ENCODE measurements at regions not wholly inside any gene's neighbourhood (a gene's known extent, or its start where the extent isn't known, plus 50 kb on each side); places are given as distances from the start of the nearest gene placed in this dataset.
"Not testable (repeated sequence)": the region's sequence is repeated elsewhere in the genome, so short reads cannot be mapped to it uniquely, and the experiment has no call there.

DNA sequence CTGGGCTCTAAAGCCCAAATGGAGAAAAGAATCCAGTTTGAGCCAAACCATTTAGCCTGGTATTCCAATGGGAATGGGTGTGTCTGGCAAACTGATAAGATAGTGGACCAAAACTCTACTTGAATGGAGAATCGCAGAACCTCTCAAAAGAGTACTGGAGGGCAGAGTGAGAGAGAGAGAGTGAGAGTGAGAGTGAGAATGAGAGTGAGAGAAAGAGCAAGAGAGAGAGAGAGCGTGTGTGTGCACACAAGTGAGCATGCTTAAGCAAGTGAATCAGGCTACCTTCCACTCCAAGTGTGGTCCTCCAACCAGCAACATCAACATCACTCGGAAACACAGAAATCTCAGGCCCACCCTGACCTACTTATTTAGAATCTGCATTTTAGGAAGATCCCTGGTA lies 58.8 kb downstream of the UQCRFS1 start:
- no peak for DNase-seq (ENCODE audit: low read depth in 1 of 2, low spot score in 1 of 2)

DNA sequence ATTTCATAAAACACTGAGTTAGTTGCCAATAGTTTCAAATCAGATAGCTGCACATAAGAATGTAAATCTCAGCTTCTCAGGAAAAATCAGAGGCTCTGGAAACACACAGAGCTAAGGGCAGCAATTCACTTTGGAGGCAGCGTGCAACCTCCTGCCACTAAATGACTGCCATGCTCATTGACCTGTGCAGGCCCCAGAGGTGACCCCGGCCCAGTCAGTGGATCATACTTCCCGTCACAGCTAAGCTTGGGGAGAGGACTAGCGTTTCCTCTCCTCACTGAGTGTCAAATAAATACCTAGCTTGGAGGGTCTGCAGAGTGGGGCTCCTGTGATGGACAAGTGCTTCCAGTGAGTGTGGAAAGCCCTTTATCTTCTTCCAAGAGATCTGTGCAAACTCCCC lies 67.2 kb downstream of the UQCRFS1 start:
- DNase-seq (ENCODE audit: low read depth in 1 of 2, low spot score in 1 of 2) = no peak

DNA sequence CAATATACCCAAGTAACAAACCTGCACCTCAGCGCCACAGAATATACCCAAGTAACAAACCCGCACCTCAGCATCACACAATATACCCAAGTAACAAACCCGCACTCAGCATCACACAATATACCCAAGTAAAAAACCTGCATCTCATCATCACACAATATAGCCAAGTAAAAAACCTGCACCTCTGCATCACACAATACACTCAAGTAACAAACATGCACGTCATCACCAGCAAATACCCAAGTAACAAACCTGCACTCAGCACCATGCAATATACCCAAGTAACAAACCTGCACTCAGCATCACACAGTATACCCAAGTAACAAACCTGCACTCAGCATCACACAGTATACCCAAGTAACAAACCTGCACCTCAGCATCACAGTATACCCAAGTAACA lies 69.8 kb downstream of the UQCRFS1 start:
- DNase-seq (ENCODE audit: low read depth in 1 of 2, low spot score in 1 of 2) = no peak

DNA sequence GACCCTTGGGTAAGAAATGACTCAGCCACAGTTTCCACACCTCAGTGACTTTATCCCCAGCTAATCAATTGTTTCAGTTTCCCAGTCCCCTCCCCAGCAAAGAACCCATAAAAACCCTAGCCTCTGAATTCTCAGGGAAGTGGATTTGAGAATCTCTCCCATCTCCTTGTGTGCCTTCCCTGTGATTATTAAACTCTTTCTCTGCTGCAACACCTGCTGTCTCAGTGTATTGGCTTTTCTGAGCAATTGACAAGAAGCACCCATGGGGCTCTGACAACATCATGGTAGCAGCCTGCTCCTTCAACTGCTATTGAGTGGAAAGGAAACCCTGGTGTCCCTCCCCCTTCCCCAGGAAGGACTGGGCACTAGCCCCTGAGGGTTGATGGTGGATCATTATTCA lies 73.7 kb downstream of the UQCRFS1 start:
- no peak for DNase-seq (ENCODE audit: low read depth in 1 of 2, low spot score in 1 of 2)

DNA sequence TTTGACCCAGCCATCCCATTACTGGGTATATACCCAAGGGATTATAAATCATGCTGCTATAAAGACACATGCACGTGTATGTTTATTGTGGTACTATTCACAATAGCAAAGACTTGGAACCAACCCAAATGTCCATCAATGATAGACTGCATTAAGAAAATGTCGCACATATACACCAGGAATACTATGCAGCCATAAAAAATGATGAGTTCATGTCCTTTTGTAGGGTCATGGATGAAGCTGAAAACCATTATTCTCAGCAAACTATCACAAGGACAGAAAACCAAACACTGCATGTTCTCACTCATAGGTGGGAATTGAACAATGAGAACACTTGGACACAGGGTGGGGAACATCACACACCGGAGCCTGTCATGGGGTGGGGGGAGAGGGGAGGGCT lies 74.7 kb downstream of the UQCRFS1 start:
- DNase-seq (ENCODE audit: low read depth in 1 of 2, low spot score in 1 of 2) = not testable (repeated sequence)

DNA sequence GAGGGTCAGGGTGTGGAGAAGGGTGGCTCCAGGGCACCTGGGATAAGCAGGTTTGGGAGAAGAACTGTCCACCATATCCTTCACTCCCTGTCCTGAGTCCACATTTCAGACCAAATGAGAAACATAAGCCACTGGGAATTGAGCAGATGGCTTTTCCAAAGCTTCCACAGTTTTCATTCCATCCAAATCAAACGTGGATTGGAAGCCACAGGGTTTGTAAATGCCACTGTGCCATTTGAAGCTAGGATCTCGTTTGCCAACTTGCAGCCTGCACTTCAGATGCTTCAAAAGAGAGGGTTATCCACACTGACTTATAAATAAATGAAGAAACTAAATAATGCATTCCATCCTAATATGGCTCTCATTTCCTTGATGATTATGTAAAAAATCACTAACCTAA lies 81.5 kb downstream of the UQCRFS1 start:
- DNase-seq (ENCODE audit: low read depth in 1 of 2, low spot score in 1 of 2) = no peak

DNA sequence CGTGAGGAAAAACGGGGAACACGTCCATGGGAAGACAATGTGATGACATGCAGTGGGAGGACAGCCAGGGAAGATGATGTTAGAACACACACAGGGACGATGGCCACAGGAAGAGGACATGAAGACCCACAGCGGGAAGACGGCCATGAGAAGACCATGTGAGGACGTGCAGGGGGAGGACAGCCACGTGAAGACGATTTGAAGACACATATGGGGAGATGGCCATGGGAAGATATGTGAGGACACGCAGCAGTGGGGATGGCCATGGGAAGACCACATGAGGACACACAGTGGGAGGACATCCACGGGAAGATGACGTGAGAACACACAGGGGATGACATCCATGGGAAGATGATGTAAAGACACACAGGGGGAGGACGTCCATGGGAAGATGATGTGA lies 83.8 kb downstream of the UQCRFS1 start:
- no peak for DNase-seq (ENCODE audit: low read depth in 1 of 2, low spot score in 1 of 2)

DNA sequence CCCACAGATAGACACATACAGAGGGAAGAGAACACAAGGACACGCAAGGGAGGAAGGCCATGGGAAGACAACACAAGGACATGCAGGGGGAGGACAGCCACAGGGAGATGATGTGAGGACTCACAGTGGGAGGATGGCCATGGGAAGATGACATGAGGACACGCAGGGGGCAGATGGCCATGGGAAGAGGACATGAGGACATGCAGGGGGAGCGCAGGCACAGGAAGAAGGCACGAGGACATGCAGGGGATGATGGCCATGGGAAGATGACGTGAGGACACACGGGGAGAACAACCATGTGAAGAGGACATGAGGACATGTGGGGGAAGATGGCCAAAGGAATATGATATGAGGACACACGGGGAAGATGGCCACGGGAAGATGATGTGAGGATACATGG lies 84.7 kb downstream of the UQCRFS1 start:
- DNase-seq (ENCODE audit: low read depth in 1 of 2, low spot score in 1 of 2) = no peak

DNA sequence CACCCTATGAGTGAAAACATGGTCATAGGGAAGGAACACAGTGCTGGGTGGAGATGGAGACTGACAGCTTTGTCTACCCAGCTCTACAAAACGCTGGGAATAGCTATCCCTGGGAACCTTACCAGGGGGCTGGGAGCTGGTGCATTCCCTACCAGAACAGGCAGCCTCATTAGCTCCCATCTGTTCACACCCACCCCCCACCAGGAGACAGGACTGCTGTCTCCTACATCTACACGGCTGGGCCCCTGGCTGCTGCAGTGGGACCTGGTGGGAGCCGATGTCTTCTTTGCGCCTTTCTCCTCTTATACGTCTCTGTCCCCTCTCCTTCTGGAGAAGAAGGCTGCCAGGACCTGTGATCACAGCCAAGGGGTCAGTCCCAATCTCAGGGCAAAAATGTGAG lies 90.8 kb downstream of the UQCRFS1 start:
- no peak for DNase-seq (ENCODE audit: low read depth in 1 of 2, low spot score in 1 of 2)

DNA sequence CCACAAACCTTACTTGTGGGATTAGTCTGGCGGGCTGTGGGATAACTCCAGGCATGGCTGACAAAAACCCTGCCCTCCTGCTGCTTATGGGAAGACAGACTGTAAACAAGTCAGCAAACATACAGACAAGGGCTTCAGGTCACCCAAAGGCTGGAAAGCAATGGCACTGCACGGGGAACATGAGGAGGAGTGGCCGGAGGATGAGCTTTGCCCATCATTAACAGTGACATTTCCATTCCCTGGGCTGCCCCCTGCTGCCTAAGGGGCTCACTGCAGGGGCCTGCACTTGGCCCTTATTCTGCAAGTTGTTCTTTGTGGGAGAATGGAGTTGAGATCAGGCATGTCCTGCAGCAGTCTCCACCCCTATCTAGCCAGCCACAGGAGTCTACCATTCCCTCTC lies 91.3 kb downstream of the UQCRFS1 start:
- DNase-seq (ENCODE audit: low read depth in 1 of 2, low spot score in 1 of 2) = no peak

DNA sequence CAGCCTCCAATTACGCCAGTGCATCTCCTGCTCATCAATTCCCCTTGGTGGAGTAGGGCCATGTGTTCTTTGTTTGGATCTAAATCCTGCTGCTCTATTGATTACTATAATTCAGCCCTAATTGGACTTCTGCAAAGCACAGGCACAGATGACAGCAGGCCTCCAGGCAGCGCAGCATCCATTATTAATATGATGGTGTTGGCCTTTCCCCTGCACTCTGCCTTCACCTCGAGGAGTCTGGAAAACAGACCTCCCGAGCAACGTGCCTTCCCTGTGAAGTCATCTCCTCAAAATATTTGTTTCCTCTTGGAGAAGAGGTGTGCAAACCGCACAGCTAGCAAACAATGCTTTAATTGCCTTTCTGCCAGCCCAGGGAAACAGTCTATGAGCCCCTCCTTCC lies 92.5 kb downstream of the UQCRFS1 start:
- no peak for DNase-seq (ENCODE audit: low read depth in 1 of 2, low spot score in 1 of 2)

DNA sequence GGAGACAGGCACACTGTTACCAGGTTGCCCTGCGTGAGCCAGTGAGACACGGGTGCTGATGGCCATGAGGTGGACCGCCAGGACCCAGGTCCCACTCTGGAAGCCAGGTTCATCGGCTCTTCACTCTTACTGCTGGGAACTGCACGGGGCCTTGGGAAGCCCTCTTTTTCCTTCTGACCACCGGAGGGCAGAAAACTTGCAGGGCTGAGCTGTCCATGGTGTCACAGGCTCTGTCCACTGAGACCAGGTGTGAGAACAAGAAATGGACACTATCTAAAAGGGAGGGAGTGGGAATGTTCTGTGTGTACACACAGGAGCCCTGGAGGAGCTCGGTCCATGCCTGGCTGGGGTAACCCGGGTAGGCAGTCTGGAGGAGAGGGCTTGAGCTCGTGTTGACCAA lies 93.4 kb downstream of the UQCRFS1 start:
- no peak for DNase-seq (ENCODE audit: low read depth in 1 of 2, low spot score in 1 of 2)

DNA sequence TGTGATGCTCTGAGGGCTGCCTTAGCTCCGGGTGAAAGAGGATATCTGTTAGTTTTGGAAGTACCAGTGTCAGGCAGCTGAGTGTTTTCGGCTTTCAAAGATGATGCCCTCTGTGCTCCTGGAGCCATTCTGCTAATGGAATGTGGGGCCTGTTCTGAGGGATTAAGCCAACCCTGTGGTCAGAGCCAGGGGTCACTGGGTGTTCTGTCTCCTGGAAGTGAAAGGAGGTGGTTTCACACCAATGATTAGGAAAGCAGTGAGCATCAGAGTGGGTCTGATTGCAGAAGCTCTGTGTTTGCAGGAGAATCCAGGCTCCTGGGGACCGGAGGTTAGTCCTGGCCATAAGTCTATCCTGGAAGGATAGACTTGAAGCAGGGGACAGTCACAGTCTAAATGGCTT lies 94.6 kb downstream of the UQCRFS1 start:
- no peak for DNase-seq (ENCODE audit: low read depth in 1 of 2, low spot score in 1 of 2)

DNA sequence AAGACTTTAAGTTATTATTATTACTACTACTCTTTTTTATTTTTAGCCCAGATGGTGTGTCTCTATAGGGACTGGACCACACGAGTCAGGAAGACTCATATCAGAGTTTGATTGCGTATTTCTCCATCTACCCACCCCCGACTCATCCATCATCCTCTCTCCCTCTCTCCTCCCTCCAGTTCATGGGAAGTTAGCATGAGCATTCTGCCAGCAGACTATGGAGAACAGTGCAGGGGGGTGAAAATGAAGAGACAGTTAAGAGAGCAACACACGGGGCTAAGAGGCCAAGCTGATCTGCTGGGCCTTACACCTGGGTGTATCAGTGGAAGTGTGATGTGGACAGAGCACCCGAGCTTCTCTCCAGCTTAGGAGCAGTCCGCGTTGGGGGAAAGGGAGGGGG lies 95.0 kb downstream of the UQCRFS1 start:
- no peak for DNase-seq (ENCODE audit: low read depth in 1 of 2, low spot score in 1 of 2)

DNA sequence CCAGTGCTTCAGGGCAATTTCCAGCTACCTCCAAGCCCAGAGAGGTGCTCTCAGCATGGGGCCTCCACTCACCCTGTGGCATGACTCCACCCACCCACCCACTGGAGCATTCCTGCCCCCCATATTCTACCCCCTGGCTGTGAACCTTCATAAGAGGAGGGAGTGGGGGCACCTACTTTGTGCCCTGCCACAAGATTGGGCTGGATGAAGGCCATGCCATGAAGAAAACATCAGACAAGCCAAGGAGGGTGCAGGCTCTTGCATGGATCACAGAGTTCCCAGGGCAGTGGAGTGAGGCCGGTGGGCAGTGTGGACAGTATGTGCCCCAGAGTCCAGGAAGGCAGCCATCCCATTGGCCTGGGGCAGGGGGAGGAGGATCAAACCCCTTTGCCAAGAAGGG lies 97.8 kb downstream of the UQCRFS1 start:
- no peak for DNase-seq (ENCODE audit: low read depth in 1 of 2, low spot score in 1 of 2)

DNA sequence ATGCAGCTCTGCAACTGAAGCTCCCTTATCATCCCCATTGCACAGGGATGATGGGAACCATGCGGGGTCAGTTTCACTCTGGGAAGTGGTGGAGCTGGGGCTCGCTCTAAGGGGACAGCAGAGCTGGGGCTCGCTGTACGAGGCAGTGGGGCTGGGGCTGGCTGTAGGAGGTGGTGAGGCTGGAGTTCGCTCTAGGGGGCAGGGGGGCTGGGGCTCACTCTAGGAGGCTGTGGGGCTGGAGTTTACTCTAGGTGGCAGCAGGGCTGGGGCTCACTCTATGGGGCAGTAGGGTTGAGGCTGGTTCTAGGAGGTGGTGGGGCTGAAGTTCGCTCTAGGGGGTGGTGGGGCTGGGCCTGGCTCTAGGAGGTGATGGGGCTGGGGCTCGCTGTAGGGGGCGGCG lies 99.1 kb downstream of the UQCRFS1 start:
- no peak for DNase-seq (ENCODE audit: low read depth in 1 of 2, low spot score in 1 of 2)

DNA sequence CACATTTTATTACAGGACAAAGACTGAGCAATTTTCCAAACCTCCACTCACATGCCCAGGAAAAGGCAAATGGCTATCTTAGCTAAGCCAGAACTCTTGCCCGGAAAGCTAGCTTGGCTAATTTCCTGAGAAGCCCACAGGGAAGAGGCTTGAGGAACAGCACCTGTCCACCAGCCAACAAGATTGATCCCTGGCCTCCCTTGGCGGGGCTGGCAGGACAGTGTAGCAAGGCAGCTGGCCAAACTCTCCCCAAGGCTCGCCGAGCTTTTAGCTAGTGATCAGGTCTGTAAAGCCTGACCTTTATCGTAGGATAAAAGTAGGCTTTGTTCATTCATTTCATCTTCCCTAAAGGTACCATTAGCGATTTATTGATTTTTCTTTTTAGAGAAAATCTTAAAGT lies 101.4 kb downstream of the UQCRFS1 start:
- no peak for DNase-seq (ENCODE audit: low read depth in 1 of 2, low spot score in 1 of 2)

DNA sequence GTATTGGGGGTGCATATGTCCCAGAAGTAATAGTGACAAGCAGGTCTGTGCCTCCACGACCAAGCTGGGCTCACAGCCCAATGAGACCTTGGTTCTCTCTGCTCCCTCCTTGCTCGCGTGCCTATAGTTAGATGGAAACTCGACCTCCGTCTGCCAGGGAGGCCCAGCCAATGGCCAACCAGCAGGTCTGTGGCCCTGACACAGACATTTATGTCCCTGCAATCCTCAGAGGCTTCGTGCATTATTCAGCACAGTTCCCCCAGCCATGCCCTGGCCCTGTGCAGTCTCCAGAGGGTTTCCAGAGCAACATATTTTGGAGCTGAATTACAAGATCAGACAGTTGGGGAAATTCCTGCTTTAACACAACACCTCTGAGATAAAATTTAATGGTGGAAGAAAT lies 105.1 kb downstream of the UQCRFS1 start:
- no peak for DNase-seq (ENCODE audit: low read depth in 1 of 2, low spot score in 1 of 2)

DNA sequence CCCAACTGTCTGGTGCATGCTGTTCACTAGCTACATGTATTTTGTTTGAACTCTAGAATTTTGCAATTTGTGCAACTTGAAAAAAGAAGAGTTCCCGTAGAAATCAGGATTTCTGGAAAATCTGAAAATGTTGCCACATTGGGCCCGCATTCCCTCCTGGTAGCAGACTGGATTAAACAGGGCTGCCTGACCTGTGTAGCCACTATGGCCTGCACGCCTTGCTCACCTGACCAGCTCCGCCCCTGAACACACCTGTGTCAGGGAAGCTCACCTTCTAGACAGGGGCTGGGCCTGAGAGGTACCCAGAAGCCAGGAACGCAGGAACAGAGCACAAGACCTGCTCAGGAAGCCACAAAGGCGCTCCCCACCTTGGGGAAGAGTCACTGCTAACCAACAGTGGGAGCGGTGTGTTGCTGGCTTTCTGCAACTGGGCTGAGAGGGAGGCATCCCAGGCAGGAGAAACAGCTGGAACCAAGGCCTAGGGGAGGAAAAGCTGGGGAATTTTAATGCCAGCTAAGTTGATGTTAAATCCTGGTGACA lies 106.5 kb downstream of the UQCRFS1 start:
- DNase-seq (ENCODE audit: low read depth in 1 of 2, low spot score in 1 of 2) = no peak

DNA sequence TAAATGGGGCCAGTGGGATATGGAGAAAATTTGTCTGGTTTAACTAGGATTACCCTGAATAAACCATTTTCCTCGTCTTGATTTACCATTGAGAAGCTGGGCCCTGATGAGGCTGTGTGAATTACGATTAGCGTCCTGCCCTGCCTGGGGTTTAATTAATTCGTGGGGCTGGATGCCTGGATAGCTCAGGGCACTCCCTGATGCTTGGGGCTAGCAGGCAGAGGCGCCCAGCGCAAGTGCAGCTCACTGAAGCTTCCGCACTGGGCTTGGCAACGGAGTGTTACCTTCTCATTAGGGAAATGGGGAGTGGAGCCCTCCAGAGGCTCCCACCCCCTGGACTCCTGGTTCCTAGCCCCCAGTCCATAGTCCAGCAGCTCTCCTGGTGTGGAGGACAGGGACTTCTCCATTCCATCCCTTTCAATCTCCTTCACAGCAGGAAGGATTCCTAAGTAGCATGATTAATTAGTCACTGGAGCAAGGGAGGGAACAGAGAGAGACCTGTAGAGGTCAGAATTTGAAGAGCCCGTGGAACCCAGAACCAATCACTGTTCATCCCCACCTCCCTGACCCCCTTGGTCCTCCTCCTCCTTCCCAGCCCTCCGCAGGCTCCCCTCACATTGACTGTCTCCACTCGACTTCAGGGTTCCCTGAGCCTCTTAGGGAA lies 107.2 kb downstream of the UQCRFS1 start:
- DNase-seq (ENCODE audit: low read depth in 1 of 2, low spot score in 1 of 2) = no peak

DNA sequence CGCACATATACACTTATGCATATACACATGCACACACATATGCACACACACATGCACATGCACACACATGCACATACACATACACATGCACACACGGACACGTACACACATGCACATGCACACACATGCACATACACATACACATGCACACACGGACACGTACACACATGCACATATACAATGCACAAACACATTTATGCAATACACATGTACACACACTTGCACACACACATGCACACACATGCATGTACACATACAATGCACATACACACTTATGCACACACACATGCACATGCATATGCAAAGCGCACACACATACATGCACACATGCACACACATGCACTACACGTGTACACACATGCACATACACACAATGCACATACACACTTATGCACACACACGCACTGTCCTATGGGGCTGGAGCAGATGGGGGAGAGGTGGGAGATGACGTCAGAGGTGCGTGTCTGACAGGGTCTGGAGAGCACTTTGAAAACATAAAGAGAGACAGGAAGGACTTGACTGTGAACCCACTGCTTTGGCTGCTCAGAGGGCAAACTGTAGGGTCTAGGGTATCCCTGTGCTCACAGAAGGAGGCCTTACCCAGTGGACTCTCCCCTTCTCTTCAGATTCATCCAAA lies 108.2 kb downstream of the UQCRFS1 start:
- DNase-seq (ENCODE audit: low read depth in 1 of 2, low spot score in 1 of 2) = no peak

DNA sequence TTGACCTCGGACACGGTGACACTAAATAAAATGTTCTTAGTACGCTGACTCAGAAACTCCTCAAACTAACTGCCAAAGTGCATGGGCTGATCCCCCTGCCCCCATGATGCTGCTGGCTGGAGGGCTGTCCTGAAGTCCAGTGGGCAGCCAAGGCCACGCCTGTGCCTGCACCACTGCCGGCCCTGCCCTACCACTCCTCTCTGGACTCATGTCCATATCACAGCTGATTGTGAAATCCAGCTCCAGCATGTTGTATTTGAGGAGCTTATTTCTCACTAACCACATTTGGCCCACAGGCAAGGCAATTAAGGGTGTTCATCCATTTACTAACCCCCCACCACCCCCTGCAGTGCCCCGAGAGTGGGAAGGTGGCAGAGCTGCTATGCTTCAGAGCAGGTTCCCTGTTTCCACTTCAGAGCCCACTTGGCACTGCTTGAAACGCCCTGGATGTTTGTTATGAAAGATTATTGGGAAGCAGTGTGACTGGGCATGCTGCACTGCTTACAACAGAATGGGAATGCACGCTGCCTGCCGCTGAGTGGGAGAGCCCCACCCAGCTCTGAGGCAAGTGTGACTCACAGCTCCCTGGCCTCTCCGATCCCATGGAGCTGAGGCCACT lies 114.0 kb downstream of the UQCRFS1 start:
- DNase-seq (ENCODE audit: low read depth in 1 of 2, low spot score in 1 of 2) = no peak

DNA sequence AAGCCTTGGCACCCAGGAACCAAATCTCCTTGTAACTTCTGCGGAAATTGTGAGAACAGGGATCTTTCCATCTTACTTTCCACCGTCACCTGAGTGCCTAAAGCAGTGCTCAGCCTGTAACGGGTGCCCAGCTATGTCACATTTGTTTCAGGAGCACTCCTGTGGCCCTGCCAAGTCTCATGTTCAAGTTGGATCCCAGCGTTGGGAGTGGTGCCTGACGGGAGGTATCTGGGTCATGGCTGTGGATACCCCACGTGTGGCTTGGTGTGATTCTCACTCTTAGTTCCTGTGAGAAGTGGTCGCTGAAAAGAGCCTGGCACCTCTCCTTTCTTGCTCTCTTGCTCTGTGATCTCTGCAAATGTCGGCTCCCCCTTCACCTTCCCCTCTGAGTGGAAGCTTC lies 114.9 kb downstream of the UQCRFS1 start:
- no peak for DNase-seq (ENCODE audit: low read depth in 1 of 2, low spot score in 1 of 2)
